HCT116 (cell line): ENCODE measurements at regions not wholly inside any gene's neighbourhood (a gene's known extent, or its start where the extent isn't known, plus 50 kb on each side); places are given as distances from the start of the nearest gene placed in this dataset.

Experiments
- ATAC-seq: fragments of 200-7000 bp; cut with Tn5 transposase; 2 replicates; pipeline ENCODE4 v1.9.1; 2020; ENCODE audit warnings: mild to moderate bottlenecking, moderate library complexity
- BruUV-seq: library from RNA; stranded (reverse); fragments of 400-500 nt; replicated peaks from 2 replicates; lab custom pipeline; 2021; lab: Mats Ljungman, UMichigan
- CTCF ChIA-PET: fragments of 300-600 bp; sonication (Branson Sonifier 250); formaldehyde crosslinking; loops from one replicate; lab custom pipeline; 2021; ENCODE audit warnings: antibody characterized with exemption; lab: Charles Lee
- POLR2A ChIA-PET: fragments of 300-600, 350-600 bp; sonication (Branson Sonifier 250); formaldehyde crosslinking; loops from one replicate; lab custom pipeline; 2021; ENCODE audit warnings: antibody characterized with exemption; lab: Charles Lee
- RAD21 ChIA-PET, 2 experiments: fragments of 300-600 bp; sonication (Branson Sonifier 250); formaldehyde crosslinking; loops; one replicate each; lab custom pipeline; 2023; ENCODE audit warnings: low total read pairs in 2 of 2; ENCODE audit not compliant: uncharacterized antibody in 2 of 2, unreplicated experiment in 2 of 2, low non-redundant PET in 1 of 2; lab: Charles Lee
- DNase-seq: peaks from one replicate; pipeline ENCODE4 v3.0.0-alpha.2; 2010; ENCODE audit warnings: low read depth, low spot score
- H2AFZ ChIP-seq: fragments of 200-600 bp; shearing (Covaris generic), sonication (generic); 2 replicates; pipeline ENCODE4 v1.6.1; 2017; ENCODE audit warnings: low read depth, mixed run types, mixed read lengths, antibody characterized with exemption, low read length; ENCODE audit not compliant: poor library complexity, severe bottlenecking
- H3K27ac ChIP-seq: 2 replicates; pipeline ENCODE4 v1.5.1; 2012; ENCODE audit warnings: low read depth, low read length
- H3K27me3 ChIP-seq: fragments of 200-600 bp; sonication (generic); 2 replicates; pipeline ENCODE4 v1.6.1; 2016; ENCODE audit warnings: mixed run types, low read length, mixed read lengths; ENCODE audit not compliant: insufficient read depth
- H3K36me3 ChIP-seq, 2 experiments: fragments of 200-500 bp in 1 of 2; fragments of 200-600 bp in 1 of 2; sonication (Bioruptor generic) in 1 of 2; sonication (generic) in 1 of 2; 2 replicates each; pipeline versions ENCODE4 v1.5.1 to v1.6.1; 2014 to 2016; ENCODE audit warnings: low read length in 2 of 2, inconsistent platforms in 1 of 2, mixed read lengths in 1 of 2, mixed run types in 1 of 2; ENCODE audit not compliant: insufficient read depth in 2 of 2, control insufficient read depth in 1 of 2
- H3K4me1 ChIP-seq, 2 experiments: fragments of 200-600 bp in 1 of 2; sonication (generic) in 1 of 2; 2 replicates each; pipeline versions ENCODE4 v1.5.1 to v1.6.1; 2012 to 2017; ENCODE audit warnings: low read length in 2 of 2, inconsistent platforms in 1 of 2, mild to moderate bottlenecking in 1 of 2, mixed read lengths in 1 of 2, mixed run types in 1 of 2, moderate library complexity in 1 of 2; ENCODE audit not compliant: insufficient read depth in 2 of 2, control insufficient read depth in 1 of 2
- H3K4me2 ChIP-seq: fragments of 200-600 bp; sonication (generic); 2 replicates; pipeline ENCODE4 v1.6.1; 2017; ENCODE audit warnings: mixed run types, low read length, mixed read lengths
- H3K4me3 ChIP-seq, 2 experiments: fragments of 200-600 bp in 1 of 2; sonication (generic) in 1 of 2; replicated peaks in 1 of 2; 2 replicates each; pipeline ENCODE4 v1.5.1; 2011 to 2016; ENCODE audit warnings: low read length in 2 of 2, control low read depth in 1 of 2, low read depth in 1 of 2, mild to moderate bottlenecking in 1 of 2, mixed read lengths in 1 of 2, mixed run types in 1 of 2
- H3K79me2 ChIP-seq: fragments of 200-600 bp; sonication (generic); 2 replicates; pipeline ENCODE4 v1.6.1; 2017; ENCODE audit warnings: mild to moderate bottlenecking, mixed run types, low read length, moderate library complexity, mixed read lengths; ENCODE audit not compliant: insufficient read depth
- H3K9ac ChIP-seq: fragments of 200-600 bp; sonication (generic); 2 replicates; pipeline ENCODE4 v1.6.1; 2016; ENCODE audit warnings: low read length, mixed read lengths
- H3K9me2 ChIP-seq: fragments of 200-600 bp; sonication (generic), shearing (Covaris generic); 2 replicates; pipeline ENCODE4 v1.6.1; 2017; ENCODE audit warnings: mixed run types, mild to moderate bottlenecking, moderate library complexity; ENCODE audit not compliant: insufficient read depth
- H3K9me3 ChIP-seq, 2 experiments: fragments of 200-500 bp in 1 of 2; fragments of 200-600 bp in 1 of 2; sonication (Bioruptor generic) in 1 of 2; sonication (generic) in 1 of 2; 2 replicates each; pipeline ENCODE4 v1.6.1; 2014 to 2017; ENCODE audit warnings: low read length in 2 of 2, mixed read lengths in 2 of 2, inconsistent platforms in 1 of 2, low read depth in 1 of 2, mild to moderate bottlenecking in 1 of 2, mixed run types in 1 of 2, moderate library complexity in 1 of 2; ENCODE audit not compliant: control insufficient read depth in 1 of 2, insufficient read depth in 1 of 2
- H4K20me1 ChIP-seq: fragments of 200-600 bp; sonication (generic), shearing (Covaris generic); 2 replicates; pipeline ENCODE4 v1.6.1; 2017; ENCODE audit warnings: mixed run types, mild to moderate bottlenecking, moderate library complexity; ENCODE audit not compliant: insufficient read depth
- CBX3 ChIP-seq: IDR thresholded peaks from 2 replicates; pipeline ENCODE4 v1.6.1; 2012; ENCODE audit warnings: low read depth
- CTCF ChIP-seq, 3 experiments: fragments of 200-600 bp in 1 of 3; sonication (generic) in 1 of 3; IDR thresholded peaks in 2 of 3; conservative IDR thresholded peaks in 1 of 3; 2 replicates each; pipeline ENCODE4 v1.5.1; 2012 to 2017; ENCODE audit warnings: low read depth in 2 of 3, low read length in 2 of 3, antibody characterized with exemption in 1 of 3, borderline replicate concordance in 1 of 3, control low read depth in 1 of 3, mild to moderate bottlenecking in 1 of 3, mixed read lengths in 1 of 3, mixed run types in 1 of 3, moderate library complexity in 1 of 3; ENCODE audit not compliant: insufficient read depth in 1 of 3
- EGR1 ChIP-seq: IDR thresholded peaks from 2 replicates; pipeline ENCODE4 v1.6.1; 2012; ENCODE audit warnings: low read depth
- ELF1 ChIP-seq: IDR thresholded peaks from 2 replicates; pipeline ENCODE4 v1.6.1; 2012; ENCODE audit warnings: low read depth, borderline replicate concordance
- EZH2 ChIP-seq: fragments of 200-600 bp; sonication (generic); IDR thresholded peaks from 2 replicates; pipeline ENCODE4 v1.6.1; 2017; ENCODE audit warnings: antibody characterized with exemption, mixed run types
- EZH2phosphoT487 ChIP-seq: fragments of 200-600 bp; IDR thresholded peaks from 2 replicates; pipeline ENCODE4 v1.6.1; 2018; ENCODE audit warnings: antibody characterized with exemption, borderline replicate concordance
- JUND ChIP-seq: IDR thresholded peaks from 2 replicates; pipeline ENCODE4 v1.6.1; 2012
- POLR2AphosphoS5 ChIP-seq: IDR thresholded peaks from 2 replicates; pipeline ENCODE4 v1.6.1; 2011; ENCODE audit warnings: mild to moderate bottlenecking, low read depth, low read length, moderate library complexity
- RAD21 ChIP-seq: IDR thresholded peaks from 2 replicates; pipeline ENCODE4 v1.6.1; 2012; ENCODE audit warnings: low read depth, mild to moderate bottlenecking
- SIN3A ChIP-seq: IDR thresholded peaks from 2 replicates; pipeline ENCODE4 v1.6.1; 2012; ENCODE audit warnings: low read depth
- SP1 ChIP-seq: IDR thresholded peaks from 2 replicates; pipeline ENCODE4 v1.6.1; 2012; ENCODE audit warnings: low read depth
- SRF ChIP-seq: IDR thresholded peaks from 2 replicates; pipeline ENCODE4 v1.6.1; 2012; ENCODE audit warnings: low read depth
- TCF7L2 ChIP-seq: IDR thresholded peaks from 2 replicates; pipeline ENCODE4 v1.7.0; 2011; ENCODE audit warnings: borderline replicate concordance, inconsistent platforms; ENCODE audit not compliant: insufficient read depth, insufficient read length; ENCODE audit errors: extremely low read depth
- ZNF274 ChIP-seq: fragments of 200-500 bp; sonication (Bioruptor generic); IDR thresholded peaks from 2 replicates; pipeline ENCODE4 v1.6.1; 2014; ENCODE audit warnings: mild to moderate bottlenecking, low read depth, low read length, inconsistent platforms
- intact Hi-C: fragments of 100-400 bp; cut with micrococcal nuclease; formaldehyde crosslinking; loops from 2 replicates; pipeline ENCODE4 v1.10.0; 2022
- TF ChIP-seq, protein P1 (sequence below): IDR thresholded peaks from 2 replicates; pipeline ENCODE4 v1.6.1; 2012; ENCODE audit warnings: low read depth
- TF ChIP-seq, protein P2 (sequence below): IDR thresholded peaks from 2 replicates; pipeline ENCODE4 v1.6.1; 2012

- Histone ChIP-seq H3K9me2 (no peaks in the 10 kb centered on the region), H3K4me2 (no peak overlapping the region), H3K9ac (no peak overlapping the region), H3K27me3 (no peaks in the 10 kb centered on the region), H2AFZ (no peak overlapping the region), H4K20me1 (no peaks in the 10 kb centered on the region), H3K9me3 (no peaks in the 10 kb centered on the region; a peak in 1 of 4 replicates), H3K36me3 (no peaks in the 10 kb centered on the region), H3K4me1 (peaks cover 8 to 16% of the 10 kb centered on the region in 2 experiments), H3K4me3 (no peak overlapping the region), H3K79me2 (no peaks in the 10 kb centered on the region), H3K27ac (no peak overlapping the region)
- intact Hi-C loops, result no loop called here
- ATAC-seq (no peak), DNase-seq (no peak)
- ChIA-PET CTCF (no interaction called here), RAD21 (no interaction called here), POLR2A (no interaction called here)
- TF ChIP-seq CTCF (IDR thresholded peaks at IDR 0.05 in 2 of 3, conservative IDR thresholded peaks at IDR 0.05 in 1 of 3; ENCODE audit: borderline replicate concordance in 1 of 3, insufficient read depth in 1 of 3, low read depth in 2 of 3, low read length in 2 of 3), result no peak
- TF ChIP-seq CBX3, result no peak
- TF ChIP-seq SRF, result no peak
- TF ChIP-seq, protein P1, sequence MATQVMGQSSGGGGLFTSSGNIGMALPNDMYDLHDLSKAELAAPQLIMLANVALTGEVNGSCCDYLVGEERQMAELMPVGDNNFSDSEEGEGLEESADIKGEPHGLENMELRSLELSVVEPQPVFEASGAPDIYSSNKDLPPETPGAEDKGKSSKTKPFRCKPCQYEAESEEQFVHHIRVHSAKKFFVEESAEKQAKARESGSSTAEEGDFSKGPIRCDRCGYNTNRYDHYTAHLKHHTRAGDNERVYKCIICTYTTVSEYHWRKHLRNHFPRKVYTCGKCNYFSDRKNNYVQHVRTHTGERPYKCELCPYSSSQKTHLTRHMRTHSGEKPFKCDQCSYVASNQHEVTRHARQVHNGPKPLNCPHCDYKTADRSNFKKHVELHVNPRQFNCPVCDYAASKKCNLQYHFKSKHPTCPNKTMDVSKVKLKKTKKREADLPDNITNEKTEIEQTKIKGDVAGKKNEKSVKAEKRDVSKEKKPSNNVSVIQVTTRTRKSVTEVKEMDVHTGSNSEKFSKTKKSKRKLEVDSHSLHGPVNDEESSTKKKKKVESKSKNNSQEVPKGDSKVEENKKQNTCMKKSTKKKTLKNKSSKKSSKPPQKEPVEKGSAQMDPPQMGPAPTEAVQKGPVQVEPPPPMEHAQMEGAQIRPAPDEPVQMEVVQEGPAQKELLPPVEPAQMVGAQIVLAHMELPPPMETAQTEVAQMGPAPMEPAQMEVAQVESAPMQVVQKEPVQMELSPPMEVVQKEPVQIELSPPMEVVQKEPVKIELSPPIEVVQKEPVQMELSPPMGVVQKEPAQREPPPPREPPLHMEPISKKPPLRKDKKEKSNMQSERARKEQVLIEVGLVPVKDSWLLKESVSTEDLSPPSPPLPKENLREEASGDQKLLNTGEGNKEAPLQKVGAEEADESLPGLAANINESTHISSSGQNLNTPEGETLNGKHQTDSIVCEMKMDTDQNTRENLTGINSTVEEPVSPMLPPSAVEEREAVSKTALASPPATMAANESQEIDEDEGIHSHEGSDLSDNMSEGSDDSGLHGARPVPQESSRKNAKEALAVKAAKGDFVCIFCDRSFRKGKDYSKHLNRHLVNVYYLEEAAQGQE, result no peak
- TF ChIP-seq EZH2, result no peak
- TF ChIP-seq ELF1, result no peak
- no peak for TF ChIP-seq EGR1
- no peak for TF ChIP-seq SIN3A
- TF ChIP-seq JUND, result no peak
- no peak for TF ChIP-seq ZNF274
- TF ChIP-seq, protein P2, sequence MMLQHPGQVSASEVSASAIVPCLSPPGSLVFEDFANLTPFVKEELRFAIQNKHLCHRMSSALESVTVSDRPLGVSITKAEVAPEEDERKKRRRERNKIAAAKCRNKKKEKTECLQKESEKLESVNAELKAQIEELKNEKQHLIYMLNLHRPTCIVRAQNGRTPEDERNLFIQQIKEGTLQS, result no peak
- no peak for TF ChIP-seq SP1
- TF ChIP-seq TCF7L2, result no peak
- TF ChIP-seq EZH2phosphoT487, result no peak
- no peak for TF ChIP-seq RAD21
- no peak for TF ChIP-seq POLR2AphosphoS5
- no TSS peak for BruUV-seq
Measured at GRCh38 chr17:28256370-28256769, 62.6 kb upstream of the TMEM97 start.
